GM23338 (cell line): ENCODE measurements at regions not wholly inside any gene's neighbourhood (a gene's known extent, or its start where the extent isn't known, plus 50 kb on each side); places are given as distances from the start of the nearest gene placed in this dataset.

Experiments used
- CREB1 ChIP-seq: fragments of 250-450 bp; sonication (Bioruptor Pico); IDR thresholded peaks from 2 replicates; pipeline ENCODE4 v1.5.0; 2020; ENCODE audit warnings: low read depth, mild to moderate bottlenecking, moderate library complexity
- EZH2 ChIP-seq: fragments of 200-600 bp; sonication (generic); IDR thresholded peaks from one replicate; pipeline ENCODE4 v1.8.0; 2017; ENCODE audit warnings: antibody characterized with exemption, mild to moderate bottlenecking, low read depth; ENCODE audit not compliant: unreplicated experiment
- EZH2phosphoT487 ChIP-seq: fragments of 200-600 bp; sonication (generic); IDR thresholded peaks from one replicate; pipeline ENCODE4 v1.8.1; 2018; ENCODE audit warnings: antibody characterized with exemption; ENCODE audit not compliant: unreplicated experiment
- JUNB ChIP-seq: IDR thresholded peaks from one replicate; pipeline ENCODE4 v1.6.1; 2016; ENCODE audit warnings: antibody characterized with exemption; ENCODE audit not compliant: unreplicated experiment
- NANOG ChIP-seq: IDR thresholded peaks from 2 replicates; pipeline ENCODE4 v1.6.1; 2016; ENCODE audit warnings: antibody characterized with exemption, borderline replicate concordance
- POLR2AphosphoS5 ChIP-seq: IDR thresholded peaks from 2 replicates; pipeline ENCODE4 v1.6.1; 2016; ENCODE audit warnings: antibody characterized with exemption, low read depth
- TF ChIP-seq, protein P1 (sequence below), 2 experiments: fragments of 200-600 bp in 1 of 2; sonication (generic) in 1 of 2; conservative IDR thresholded peaks; 2 replicates each; pipeline versions ENCODE4 v1.5.1 to v1.6.1; 2016 to 2017; ENCODE audit warnings: antibody characterized with exemption in 2 of 2, low read depth in 2 of 2, mild to moderate bottlenecking in 2 of 2, moderate library complexity in 1 of 2
- TF ChIP-seq, protein P2 (sequence below): IDR thresholded peaks from one replicate; pipeline ENCODE4 v1.6.1; 2018; ENCODE audit warnings: antibody characterized with exemption; ENCODE audit not compliant: unreplicated experiment

- TF ChIP-seq, protein P1, sequence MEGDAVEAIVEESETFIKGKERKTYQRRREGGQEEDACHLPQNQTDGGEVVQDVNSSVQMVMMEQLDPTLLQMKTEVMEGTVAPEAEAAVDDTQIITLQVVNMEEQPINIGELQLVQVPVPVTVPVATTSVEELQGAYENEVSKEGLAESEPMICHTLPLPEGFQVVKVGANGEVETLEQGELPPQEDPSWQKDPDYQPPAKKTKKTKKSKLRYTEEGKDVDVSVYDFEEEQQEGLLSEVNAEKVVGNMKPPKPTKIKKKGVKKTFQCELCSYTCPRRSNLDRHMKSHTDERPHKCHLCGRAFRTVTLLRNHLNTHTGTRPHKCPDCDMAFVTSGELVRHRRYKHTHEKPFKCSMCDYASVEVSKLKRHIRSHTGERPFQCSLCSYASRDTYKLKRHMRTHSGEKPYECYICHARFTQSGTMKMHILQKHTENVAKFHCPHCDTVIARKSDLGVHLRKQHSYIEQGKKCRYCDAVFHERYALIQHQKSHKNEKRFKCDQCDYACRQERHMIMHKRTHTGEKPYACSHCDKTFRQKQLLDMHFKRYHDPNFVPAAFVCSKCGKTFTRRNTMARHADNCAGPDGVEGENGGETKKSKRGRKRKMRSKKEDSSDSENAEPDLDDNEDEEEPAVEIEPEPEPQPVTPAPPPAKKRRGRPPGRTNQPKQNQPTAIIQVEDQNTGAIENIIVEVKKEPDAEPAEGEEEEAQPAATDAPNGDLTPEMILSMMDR (conservative IDR thresholded peaks at IDR 0.05; ENCODE audit: low read depth in 2 of 2): no peak
- TF ChIP-seq POLR2AphosphoS5: no peak
- no peak for TF ChIP-seq EZH2phosphoT487
- TF ChIP-seq JUNB: no peak
- no peak for TF ChIP-seq EZH2
- TF ChIP-seq NANOG: no peak
- no peak for TF ChIP-seq CREB1 (CRISPR knock-in tag)
- TF ChIP-seq, protein P2, sequence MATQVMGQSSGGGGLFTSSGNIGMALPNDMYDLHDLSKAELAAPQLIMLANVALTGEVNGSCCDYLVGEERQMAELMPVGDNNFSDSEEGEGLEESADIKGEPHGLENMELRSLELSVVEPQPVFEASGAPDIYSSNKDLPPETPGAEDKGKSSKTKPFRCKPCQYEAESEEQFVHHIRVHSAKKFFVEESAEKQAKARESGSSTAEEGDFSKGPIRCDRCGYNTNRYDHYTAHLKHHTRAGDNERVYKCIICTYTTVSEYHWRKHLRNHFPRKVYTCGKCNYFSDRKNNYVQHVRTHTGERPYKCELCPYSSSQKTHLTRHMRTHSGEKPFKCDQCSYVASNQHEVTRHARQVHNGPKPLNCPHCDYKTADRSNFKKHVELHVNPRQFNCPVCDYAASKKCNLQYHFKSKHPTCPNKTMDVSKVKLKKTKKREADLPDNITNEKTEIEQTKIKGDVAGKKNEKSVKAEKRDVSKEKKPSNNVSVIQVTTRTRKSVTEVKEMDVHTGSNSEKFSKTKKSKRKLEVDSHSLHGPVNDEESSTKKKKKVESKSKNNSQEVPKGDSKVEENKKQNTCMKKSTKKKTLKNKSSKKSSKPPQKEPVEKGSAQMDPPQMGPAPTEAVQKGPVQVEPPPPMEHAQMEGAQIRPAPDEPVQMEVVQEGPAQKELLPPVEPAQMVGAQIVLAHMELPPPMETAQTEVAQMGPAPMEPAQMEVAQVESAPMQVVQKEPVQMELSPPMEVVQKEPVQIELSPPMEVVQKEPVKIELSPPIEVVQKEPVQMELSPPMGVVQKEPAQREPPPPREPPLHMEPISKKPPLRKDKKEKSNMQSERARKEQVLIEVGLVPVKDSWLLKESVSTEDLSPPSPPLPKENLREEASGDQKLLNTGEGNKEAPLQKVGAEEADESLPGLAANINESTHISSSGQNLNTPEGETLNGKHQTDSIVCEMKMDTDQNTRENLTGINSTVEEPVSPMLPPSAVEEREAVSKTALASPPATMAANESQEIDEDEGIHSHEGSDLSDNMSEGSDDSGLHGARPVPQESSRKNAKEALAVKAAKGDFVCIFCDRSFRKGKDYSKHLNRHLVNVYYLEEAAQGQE: no peak
These were observed 345.1 kb downstream of the SAMD5 start for GRCh38 chr6:147853574-147853973.
